GM23338 (cell line): ENCODE measurements at regions not wholly inside any gene's neighbourhood (a gene's known extent, or its start where the extent isn't known, plus 50 kb on each side); places are given as distances from the start of the nearest gene placed in this dataset.

Experiments used
- ATAC-seq: fragments of 200-7000 bp; cut with Tn5 transposase; 3 replicates; pipeline ENCODE4 v1.9.1; 2020
- DNase-seq: peaks from one replicate; pipeline ENCODE4 v3.0.0-alpha.2; 2015; ENCODE audit warnings: low spot score
- H2AFZ ChIP-seq: fragments of 200-600 bp; sonication (generic); 2 replicates; pipeline ENCODE4 v1.8.0; 2016; ENCODE audit warnings: antibody characterized with exemption, mild to moderate bottlenecking, moderate library complexity
- H3F3A ChIP-seq: fragments of 200-600 bp; sonication (generic); replicated peaks from 2 replicates; pipeline ENCODE4 v1.8.0; 2017; ENCODE audit warnings: antibody characterized with exemption, mixed run types, low read depth
- H3K27ac ChIP-seq: fragments of 200-600 bp; sonication (generic); 2 replicates; pipeline ENCODE4 v1.6.1; 2016; ENCODE audit warnings: low read depth
- H3K27me3 ChIP-seq: fragments of 200-600 bp; sonication (generic); 2 replicates; pipeline ENCODE4 v1.8.0; 2016; ENCODE audit warnings: mild to moderate bottlenecking, mixed run types, moderate library complexity; ENCODE audit not compliant: insufficient read depth
- H3K36me3 ChIP-seq: fragments of 200-600 bp; sonication (generic); 2 replicates; pipeline ENCODE4 v1.8.0; 2016; ENCODE audit warnings: mild to moderate bottlenecking; ENCODE audit not compliant: insufficient read depth
- H3K4me1 ChIP-seq: fragments of 200-600 bp; sonication (generic); 2 replicates; pipeline ENCODE4 v1.8.0; 2016; ENCODE audit warnings: mild to moderate bottlenecking, moderate library complexity; ENCODE audit not compliant: insufficient read depth
- H3K4me2 ChIP-seq: fragments of 200-600 bp; sonication (generic); 2 replicates; pipeline ENCODE4 v1.7.1; 2017; ENCODE audit warnings: mixed run types
- H3K4me3 ChIP-seq: fragments of 200-600 bp; sonication (generic); 2 replicates; pipeline ENCODE4 v1.6.1; 2016; ENCODE audit warnings: mixed run types
- H3K79me2 ChIP-seq: fragments of 200-600 bp; sonication (generic); replicated peaks from 2 replicates; pipeline ENCODE4 v1.8.0; 2017; ENCODE audit warnings: mild to moderate bottlenecking; ENCODE audit not compliant: insufficient read depth
- H3K9me2 ChIP-seq: fragments of 200-600 bp; sonication (generic); 2 replicates; pipeline ENCODE4 v1.8.0; 2017; ENCODE audit not compliant: insufficient read depth
- H4K20me1 ChIP-seq: fragments of 200-600 bp; sonication (generic); replicated peaks from 2 replicates; pipeline ENCODE4 v1.8.0; 2017; ENCODE audit warnings: mild to moderate bottlenecking; ENCODE audit not compliant: insufficient read depth
- H3K27ac Mint-ChIP-seq: 2 replicates; pipeline ENCODE4 v1.8.0; 2020; ENCODE audit warnings: inconsistent platforms, mild to moderate bottlenecking, moderate library complexity, mixed read lengths
- H3K27me3 Mint-ChIP-seq: 3 replicates; pipeline ENCODE4 v1.8.0; 2022; ENCODE audit warnings: low read depth, mild to moderate bottlenecking, moderate library complexity, mixed read lengths, inconsistent platforms; ENCODE audit not compliant: insufficient read depth, poor library complexity
- H3K36me3 Mint-ChIP-seq: 3 replicates; pipeline ENCODE4 v1.8.0; 2021; ENCODE audit warnings: low read depth, mild to moderate bottlenecking, inconsistent platforms, moderate library complexity, mixed read lengths
- H3K4me1 Mint-ChIP-seq: 3 replicates; pipeline ENCODE4 v1.8.0; 2020; ENCODE audit warnings: mild to moderate bottlenecking, inconsistent platforms, mixed read lengths
- H3K4me3 Mint-ChIP-seq: 3 replicates; pipeline ENCODE4 v1.8.0; 2021; ENCODE audit warnings: moderate library complexity, mild to moderate bottlenecking, inconsistent platforms, mixed read lengths
- H3K9me3 Mint-ChIP-seq: 3 replicates; pipeline ENCODE4 v1.8.0; 2020; ENCODE audit warnings: moderate library complexity, mild to moderate bottlenecking, inconsistent platforms, mixed read lengths
- ETS1 ChIP-seq: IDR thresholded peaks from 2 replicates; pipeline ENCODE4 v1.6.1; 2016; ENCODE audit warnings: antibody characterized with exemption
- EZH2 ChIP-seq: fragments of 200-600 bp; sonication (generic); IDR thresholded peaks from one replicate; pipeline ENCODE4 v1.8.0; 2017; ENCODE audit warnings: antibody characterized with exemption, mild to moderate bottlenecking, low read depth; ENCODE audit not compliant: unreplicated experiment
- EZH2phosphoT487 ChIP-seq: fragments of 200-600 bp; sonication (generic); IDR thresholded peaks from one replicate; pipeline ENCODE4 v1.8.1; 2018; ENCODE audit warnings: antibody characterized with exemption; ENCODE audit not compliant: unreplicated experiment
- JUNB ChIP-seq: IDR thresholded peaks from one replicate; pipeline ENCODE4 v1.6.1; 2016; ENCODE audit warnings: antibody characterized with exemption; ENCODE audit not compliant: unreplicated experiment
- NANOG ChIP-seq: IDR thresholded peaks from 2 replicates; pipeline ENCODE4 v1.6.1; 2016; ENCODE audit warnings: antibody characterized with exemption, borderline replicate concordance
- POLR2AphosphoS5 ChIP-seq: IDR thresholded peaks from 2 replicates; pipeline ENCODE4 v1.6.1; 2016; ENCODE audit warnings: antibody characterized with exemption, low read depth
- REST ChIP-seq: IDR thresholded peaks from one replicate; pipeline ENCODE4 v1.6.1; 2018; ENCODE audit warnings: antibody characterized with exemption; ENCODE audit not compliant: unreplicated experiment
- STAT1 ChIP-seq: IDR thresholded peaks from one replicate; pipeline ENCODE4 v1.6.1; 2016; ENCODE audit warnings: antibody characterized with exemption; ENCODE audit not compliant: unreplicated experiment
- ZNF114 ChIP-seq: fragments of 250-450 bp; sonication (Bioruptor Pico); IDR thresholded peaks from 2 replicates; pipeline ENCODE4 v1.5.0; 2020; ENCODE audit warnings: mild to moderate bottlenecking, moderate library complexity

GRCh38 chr3:76969996-76970615 lies 69.8 kb upstream of the ROBO2 start (continued):
- no peak for TF ChIP-seq ZNF114
- no peak for TF ChIP-seq POLR2AphosphoS5
- TF ChIP-seq NANOG: no peak
- TF ChIP-seq EZH2: no peak
- no peak for TF ChIP-seq JUNB

- no peaks in the 10 kb centered on the region for H3K27me3 ChIP-seq
- no peaks in the 10 kb centered on the region for H4K20me1 ChIP-seq
- H3K4me2 ChIP-seq: no peak overlapping the region
- ATAC-seq (no peak), DNase-seq (no peak)
- Mint-ChIP-seq H3K4me3 (no peak overlapping the region), H3K9me3 (no peaks in the 10 kb centered on the region), H3K36me3 (no peaks in the 10 kb centered on the region), H3K27ac (no peak overlapping the region), H3K4me1 (peaks cover 14% of the 10 kb centered on the region; the same call in 2 of the 3 replicates), H3K27me3 (no peaks in the 10 kb centered on the region)
- H3K4me1 ChIP-seq: no peaks in the 10 kb centered on the region; the same call in 1 of the 2 replicates
- no peak overlapping the region for H2AFZ ChIP-seq
- no peak overlapping the region for H3K4me3 ChIP-seq
- TF ChIP-seq ZNF114: no peak
- TF ChIP-seq STAT1: no peak
- TF ChIP-seq REST: no peak
- TF ChIP-seq POLR2AphosphoS5: no peak
- no peak for TF ChIP-seq ETS1
- no peak overlapping the region for H3K27ac ChIP-seq
- no peaks in the 10 kb centered on the region for H3K36me3 ChIP-seq
- no peaks in the 10 kb centered on the region for H3K79me2 ChIP-seq
- no peaks in the 10 kb centered on the region for H3F3A ChIP-seq
- no peaks in the 10 kb centered on the region for H3K9me2 ChIP-seq
These were observed 67.1 kb upstream of the ROBO2 start for GRCh38 chr3:76972624-76973296.

- H3K4me3 Mint-ChIP-seq: no peak overlapping the region
- TF ChIP-seq ETS1: no peak
- TF ChIP-seq STAT1: no peak
- no peak for TF ChIP-seq JUNB
- TF ChIP-seq EZH2phosphoT487: no peak
- no peak for TF ChIP-seq ZNF114
These were observed 62.9 kb upstream of the ROBO2 start for GRCh38 chr3:76976996-76977395.

More at GRCh38 chr3:76976996-76977395, 62.9 kb upstream of the ROBO2 start:
- Histone ChIP-seq H3K27me3 (no peaks in the 10 kb centered on the region), H3K9me2 (no peaks in the 10 kb centered on the region), H3K4me1 (no peaks in the 10 kb centered on the region; the same call in 1 of the 2 replicates), H3K4me2 (no peak overlapping the region), H3K27ac (no peak overlapping the region), H3K36me3 (no peaks in the 10 kb centered on the region), H2AFZ (no peak overlapping the region), H3K79me2 (no peaks in the 10 kb centered on the region), H4K20me1 (no peaks in the 10 kb centered on the region), H3F3A (no peaks in the 10 kb centered on the region), H3K4me3 (no peak overlapping the region)
- no peak for DNase-seq
- H3K9me3 Mint-ChIP-seq: no peaks in the 10 kb centered on the region
- ATAC-seq: no peak
- no peaks in the 10 kb centered on the region for H3K27me3 Mint-ChIP-seq
- peaks cover 7% of the 10 kb centered on the region; the same call in 2 of the 3 replicates for H3K4me1 Mint-ChIP-seq
- no peak overlapping the region for H3K27ac Mint-ChIP-seq
- no peaks in the 10 kb centered on the region for H3K36me3 Mint-ChIP-seq
